Endodermal cell (in vitro differentiated cells): ENCODE measurements at regions not wholly inside any gene's neighbourhood (a gene's known extent, or its start where the extent isn't known, plus 50 kb on each side); places are given as distances from the start of the nearest gene placed in this dataset.
"Not testable (repeated sequence)": the region's sequence is repeated elsewhere in the genome, so short reads cannot be mapped to it uniquely, and the experiment has no call there.

Experiments
- DNase-seq: peaks from one replicate; pipeline ENCODE4 v3.0.0-alpha.2; 2017
- H3K27ac ChIP-seq: 2 replicates; pipeline ENCODE4 v1.5.1; 2013; ENCODE audit warnings: mild to moderate bottlenecking, low read depth, low read length, moderate library complexity
- H3K27me3 ChIP-seq: 2 replicates; pipeline ENCODE4 v1.6.1; 2013; ENCODE audit warnings: mild to moderate bottlenecking, low read length, moderate library complexity; ENCODE audit not compliant: insufficient read depth, control insufficient read depth, poor library complexity, severe bottlenecking
- H3K36me3 ChIP-seq: 2 replicates; pipeline ENCODE4 v1.7.0; 2013; ENCODE audit warnings: mild to moderate bottlenecking, low read length, moderate library complexity; ENCODE audit not compliant: control insufficient read depth, insufficient read depth
- H3K4me1 ChIP-seq: one replicate; pipeline ENCODE4 v1.7.0; 2013; ENCODE audit warnings: low read length; ENCODE audit not compliant: control insufficient read depth, insufficient read depth
- H3K4me3 ChIP-seq: 2 replicates; pipeline ENCODE4 v1.5.1; 2013; ENCODE audit warnings: mild to moderate bottlenecking, low read length, moderate library complexity
- H3K9ac ChIP-seq: 2 replicates; pipeline ENCODE4 v1.6.1; 2013; ENCODE audit warnings: mild to moderate bottlenecking, low read length, moderate library complexity; ENCODE audit not compliant: poor library complexity, severe bottlenecking; ENCODE audit errors: extremely low read depth
- H3K9me3 ChIP-seq: 2 replicates; pipeline ENCODE4 v1.6.1; 2013; ENCODE audit warnings: mild to moderate bottlenecking, low read length, moderate library complexity; ENCODE audit not compliant: control insufficient read depth
- H3K27ac Mint-ChIP-seq: 2 replicates; pipeline ENCODE4 v1.8.0; 2020; ENCODE audit warnings: mixed read lengths
- H3K27me3 Mint-ChIP-seq: 2 replicates; pipeline ENCODE4 v1.8.0; 2021; ENCODE audit warnings: mild to moderate bottlenecking, mixed read lengths; ENCODE audit not compliant: insufficient read depth
- H3K36me3 Mint-ChIP-seq: 2 replicates; pipeline ENCODE4 v1.8.0; 2020; ENCODE audit warnings: low read depth, mixed read lengths
- H3K4me1 Mint-ChIP-seq: 2 replicates; pipeline ENCODE4 v1.8.0; 2020; ENCODE audit warnings: mixed read lengths
- H3K4me3 Mint-ChIP-seq: 2 replicates; pipeline ENCODE4 v1.8.0; 2020; ENCODE audit warnings: mild to moderate bottlenecking, moderate library complexity, mixed read lengths
- H3K9me3 Mint-ChIP-seq: 2 replicates; pipeline ENCODE4 v1.8.0; 2020; ENCODE audit warnings: mild to moderate bottlenecking, mixed read lengths
- CTCF ChIP-seq: fragments of 200-600 bp; sonication (generic); conservative IDR thresholded peaks from 2 replicates; pipeline ENCODE4 v1.5.0; 2021; ENCODE audit warnings: antibody characterized with exemption, mild to moderate bottlenecking
- WGBS, 2 experiments: methylation state at CpG; one replicate each; pipeline versions ENCODE4 v1.1.5 to v1.1.7; 2013; ENCODE audit warnings: missing lambda C conversion rate in 2 of 2, mixed read lengths in 1 of 2; ENCODE audit not compliant: insufficient coverage in 1 of 2, insufficient read length in 1 of 2; 5-methylcytosine and 5-hydroxymethylcytosine counted together

DNA sequence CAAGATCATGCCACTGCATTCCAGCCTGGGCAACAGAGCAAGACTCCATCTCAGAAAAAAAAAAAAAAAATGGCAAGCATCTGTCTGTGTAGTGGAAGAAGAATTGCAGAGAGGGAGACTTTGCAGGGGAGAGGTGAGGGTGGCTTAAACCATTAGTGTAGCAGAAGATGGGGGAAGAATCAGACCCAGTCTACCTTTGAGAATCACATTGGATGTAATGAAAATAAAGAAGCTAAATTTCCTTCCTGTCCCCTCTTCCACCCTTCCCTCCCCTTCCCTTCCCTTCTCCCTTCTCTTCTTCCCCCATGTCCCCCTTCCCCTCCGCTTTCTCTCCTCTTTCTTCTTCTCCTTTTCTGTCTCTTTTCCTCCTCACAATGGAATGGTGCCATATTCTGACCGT, 180.8 kb upstream of the SVIL start:
- no peaks in the 10 kb centered on the region for H3K4me1 Mint-ChIP-seq
- no peaks in the 10 kb centered on the region for H3K36me3 Mint-ChIP-seq
- no peaks in the 10 kb centered on the region for H3K9me3 ChIP-seq
- DNase-seq: no peak
- H3K4me1 ChIP-seq: no peaks in the 10 kb centered on the region
- no peaks in the 10 kb centered on the region for H3K36me3 ChIP-seq
- H3K27me3 Mint-ChIP-seq: peaks cover 11% of the 10 kb centered on the region
- no peaks in the 10 kb centered on the region for H3K27me3 ChIP-seq
- no peaks in the 10 kb centered on the region for H3K9me3 Mint-ChIP-seq
- no peak overlapping the region for H3K27ac Mint-ChIP-seq
- WGBS, 2 experiments: 90% methylated on average over 2 of the region's 2 CpGs; no CpG with 5 or more reads in 1 of the 2 experiments
- no peak overlapping the region for H3K4me3 Mint-ChIP-seq
- TF ChIP-seq CTCF: no peak
- no peak overlapping the region for H3K9ac ChIP-seq
- H3K4me3 ChIP-seq: no peak overlapping the region
- no peak overlapping the region for H3K27ac ChIP-seq

DNA sequence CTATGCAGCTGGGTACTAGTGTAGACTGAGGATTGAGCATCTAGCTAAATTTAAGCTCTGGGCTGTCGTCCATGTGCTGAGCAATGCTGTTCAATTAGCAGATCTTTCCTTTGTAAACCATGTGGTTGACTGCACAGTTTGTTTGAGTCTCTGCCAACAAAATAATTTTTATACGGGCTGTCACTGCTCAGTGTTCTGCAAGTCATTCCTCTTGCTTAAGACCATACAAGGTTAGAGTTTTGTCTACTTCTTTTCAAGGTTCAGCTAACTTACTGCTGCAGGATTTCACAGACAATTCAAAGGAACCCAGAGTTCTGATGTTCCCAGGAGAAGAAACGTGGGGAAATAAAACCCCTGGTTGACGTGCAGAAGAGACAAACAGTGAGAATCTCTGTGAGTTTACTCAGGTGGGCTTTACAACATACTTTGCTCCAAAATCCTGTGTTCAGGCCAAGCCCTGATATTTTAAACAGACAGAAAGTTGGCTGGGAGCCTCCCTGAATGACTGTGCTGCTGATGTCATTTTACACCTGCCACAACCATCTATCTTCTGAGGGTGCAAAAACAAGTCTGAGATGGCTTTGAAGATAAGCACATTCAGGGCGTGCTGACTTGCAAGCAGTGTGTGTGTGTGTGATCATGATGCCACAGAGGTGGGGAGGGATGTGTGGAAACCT, 177.1 kb upstream of the SVIL start:
- Histone ChIP-seq H3K9me3 (no peaks in the 10 kb centered on the region), H3K27me3 (no peaks in the 10 kb centered on the region), H3K27ac (no peak overlapping the region), H3K4me3 (no peak overlapping the region), H3K4me1 (no peaks in the 10 kb centered on the region), H3K36me3 (no peaks in the 10 kb centered on the region), H3K9ac (no peak overlapping the region)
- no peak overlapping the region for H3K4me3 Mint-ChIP-seq
- TF ChIP-seq CTCF: no peak
- no peaks in the 10 kb centered on the region for H3K4me1 Mint-ChIP-seq
- no peaks in the 10 kb centered on the region for H3K9me3 Mint-ChIP-seq
- H3K27me3 Mint-ChIP-seq: peaks cover 14% of the 10 kb centered on the region
- H3K36me3 Mint-ChIP-seq: no peaks in the 10 kb centered on the region
- no peak overlapping the region for H3K27ac Mint-ChIP-seq
- no peak for DNase-seq
- WGBS, 2 experiments: 85 to 87% methylated on average over 5 of the region's 5 CpGs

- Mint-ChIP-seq H3K9me3 (no peaks in the 10 kb centered on the region), H3K4me1 (no peaks in the 10 kb centered on the region), H3K36me3 (no peaks in the 10 kb centered on the region), H3K27me3 (peaks cover 12% of the 10 kb centered on the region), H3K4me3 (no peak overlapping the region), H3K27ac (no peak overlapping the region)
- Histone ChIP-seq H3K27me3 (no peaks in the 10 kb centered on the region), H3K9ac (no peak overlapping the region), H3K4me1 (no peaks in the 10 kb centered on the region), H3K27ac (no peak overlapping the region), H3K36me3 (no peaks in the 10 kb centered on the region), H3K4me3 (no peak overlapping the region), H3K9me3 (no peaks in the 10 kb centered on the region)
- TF ChIP-seq CTCF: no peak
- DNase-seq: no peak
- WGBS, 2 experiments: 93 to 95% methylated on average over 1 to 2 of the region's 2 CpGs
Measured at GRCh38 chr10:29810816-29811215, 176.0 kb upstream of the SVIL start.

GRCh38 chr10:29810231-29810630, 175.5 kb upstream of the SVIL start:
- not testable (repeated sequence) for DNase-seq, H3K27ac ChIP-seq, H3K36me3 ChIP-seq, H3K27me3 ChIP-seq, H3K27ac Mint-ChIP-seq, H3K4me1 ChIP-seq, H3K4me1 Mint-ChIP-seq, H3K9ac ChIP-seq, H3K9me3 ChIP-seq, H3K36me3 Mint-ChIP-seq, H3K4me3 Mint-ChIP-seq, H3K4me3 ChIP-seq, H3K9me3 Mint-ChIP-seq
- WGBS, 2 experiments: 60 to 82% methylated on average over 1 to 3 of the region's 3 CpGs
- H3K27me3 Mint-ChIP-seq: peaks cover 14% of the 10 kb centered on the region
